ENCODE measurements at regions not wholly inside any gene's neighbourhood (a gene's known extent, or its start where the extent isn't known, plus 50 kb on each side); places are given as distances from the start of the nearest gene placed in this dataset.

GRCh38 chrX:138411048-138411447 lies 300.5 kb downstream of the FGF13 start:
- no peaks in the 10 kb centered on the region for H3K9me3 ChIP-seq (ENCODE audit: insufficient read depth, low read depth, low read length)

More at GRCh38 chrX:138411048-138411447, 300.5 kb downstream of the FGF13 start:
- Histone ChIP-seq H3K36me3 (ENCODE audit: insufficient read depth, low read length) (no peaks in the 10 kb centered on the region), H3K4me2 (ENCODE audit: low read length) (no peak overlapping the region), H3K4me3 (ENCODE audit: insufficient read depth, low read depth, low read length) (no peak overlapping the region), H3K27ac (ENCODE audit: low read depth, low read length) (no peak overlapping the region), H3K9ac (ENCODE audit: low read length) (no peak overlapping the region), H3K79me2 (ENCODE audit: insufficient read depth, low read length) (no peaks in the 10 kb centered on the region), H3K4me1 (ENCODE audit: insufficient read depth, low read length) (no peaks in the 10 kb centered on the region), H2AFZ (ENCODE audit: low read depth, low read length) (no peak overlapping the region), H3K27me3 (ENCODE audit: insufficient read depth, low read length) (no peaks in the 10 kb centered on the region), H4K20me1 (ENCODE audit: insufficient read depth, low read length) (no peaks in the 10 kb centered on the region)
- H3K4me3 Mint-ChIP-seq (ENCODE audit: unreplicated experiment): no peak overlapping the region
- no peaks in the 10 kb centered on the region for H3K9me3 Mint-ChIP-seq (ENCODE audit: unreplicated experiment)
- FAIRE-seq (peak; percentile 91), DNase-seq (ENCODE audit: low read depth) (no peak)
- no peaks in the 10 kb centered on the region for H3K36me3 Mint-ChIP-seq (ENCODE audit: low read depth, unreplicated experiment)
- no peaks in the 10 kb centered on the region for H3K4me1 Mint-ChIP-seq (ENCODE audit: low read depth, unreplicated experiment)
- H3K27me3 Mint-ChIP-seq (ENCODE audit: low read depth, unreplicated experiment): no peaks in the 10 kb centered on the region
- TF ChIP-seq EZH2 (IDR thresholded peaks at IDR 0.05; ENCODE audit: insufficient read depth, low read length) (no peak), CTCF (IDR thresholded peaks at IDR 0.05; ENCODE audit: insufficient read depth, low read depth, low read length) (no peak)
- H3K27ac Mint-ChIP-seq (ENCODE audit: unreplicated experiment): no peak overlapping the region

All from astrocyte (in vitro differentiated cells and primary cell).